WTC11 (cell line): ENCODE measurements at regions not wholly inside any gene's neighbourhood (a gene's known extent, or its start where the extent isn't known, plus 50 kb on each side); places are given as distances from the start of the nearest gene placed in this dataset.

Source experiments
- ATAC-seq: fragments of 200-7000 bp; cut with Tn5 transposase; 2 replicates; pipeline ENCODE4 v1.10.0; 2021; ENCODE audit warnings: mild to moderate bottlenecking, moderate library complexity
- CTCF ChIA-PET: fragments of 300-600 bp; sonication (Branson Sonifier 250); formaldehyde crosslinking; loops from one replicate; lab custom pipeline; 2021; ENCODE audit warnings: antibody characterized with exemption; lab: Charles Lee
- POLR2A ChIA-PET: fragments of 350-600 bp; sonication (Branson Sonifier 250); formaldehyde crosslinking; loops from one replicate; lab custom pipeline; 2021; ENCODE audit warnings: antibody characterized with exemption; lab: Charles Lee
- DNase-seq: peaks from one replicate; pipeline ENCODE4 v3.0.0; 2021; ENCODE audit warnings: low spot score
- H3K27ac Mint-ChIP-seq: 2 replicates; pipeline ENCODE4 v1.8.0; 2021; ENCODE audit warnings: mixed read lengths
- H3K27me3 Mint-ChIP-seq: 2 replicates; pipeline ENCODE4 v1.8.0; 2021; ENCODE audit warnings: low read depth, mild to moderate bottlenecking, moderate library complexity, mixed read lengths
- H3K36me3 Mint-ChIP-seq: 2 replicates; pipeline ENCODE4 v1.8.0; 2021; ENCODE audit warnings: mixed read lengths
- H3K4me1 Mint-ChIP-seq: 2 replicates; pipeline ENCODE4 v1.8.0; 2022; ENCODE audit warnings: mixed read lengths
- H3K4me3 Mint-ChIP-seq: 2 replicates; pipeline ENCODE4 v1.8.0; 2021; ENCODE audit warnings: mild to moderate bottlenecking, moderate library complexity, mixed read lengths
- H3K9me3 Mint-ChIP-seq: 2 replicates; pipeline ENCODE4 v1.8.0; 2021; ENCODE audit warnings: mixed read lengths
- ATF2 ChIP-seq: sonication (generic); formaldehyde crosslinking; IDR thresholded peaks from 2 replicates; pipeline ENCODE4 v1.8.1; 2022; ENCODE audit warnings: low read depth, missing genetic modification reagents, borderline replicate concordance
- CREM ChIP-seq: sonication (generic); formaldehyde crosslinking; IDR thresholded peaks from 2 replicates; pipeline ENCODE4 v1.8.1; 2022; ENCODE audit warnings: mild to moderate bottlenecking, missing genetic modification reagents, moderate library complexity
- EMX1 ChIP-seq: fragments of 250-450 bp; sonication (Bioruptor Pico); IDR thresholded peaks from 2 replicates; pipeline ENCODE4 v1.8.0; 2021; ENCODE audit warnings: mild to moderate bottlenecking
- ERG ChIP-seq: fragments of 250-450 bp; sonication (Bioruptor Pico); IDR thresholded peaks from 2 replicates; pipeline ENCODE4 v1.8.0; 2021; ENCODE audit warnings: mild to moderate bottlenecking
- ESRRA ChIP-seq: sonication (generic); formaldehyde crosslinking; IDR thresholded peaks from 2 replicates; pipeline ENCODE4 v1.8.1; 2022; ENCODE audit warnings: mild to moderate bottlenecking, missing genetic modification reagents, borderline replicate concordance
- ETV6 ChIP-seq: sonication (generic); formaldehyde crosslinking; IDR thresholded peaks from 2 replicates; pipeline ENCODE4 v1.8.1; 2022; ENCODE audit warnings: mild to moderate bottlenecking, missing genetic modification reagents
- FOXK1 ChIP-seq: sonication (generic); formaldehyde crosslinking; IDR thresholded peaks from 2 replicates; pipeline ENCODE4 v1.8.0; 2022; ENCODE audit warnings: mild to moderate bottlenecking, moderate library complexity, missing genetic modification reagents
- GRHL2 ChIP-seq: fragments of 250-450 bp; sonication (Bioruptor Pico); IDR thresholded peaks from 2 replicates; pipeline ENCODE4 v1.8.0; 2022; ENCODE audit warnings: mild to moderate bottlenecking, moderate library complexity; ENCODE audit not compliant: insufficient replicate concordance, severe bottlenecking
- GTF2I ChIP-seq: fragments of 250-450 bp; sonication (Bioruptor Pico); conservative IDR thresholded peaks from 2 replicates; pipeline ENCODE4 v1.4.0; 2021; ENCODE audit warnings: mild to moderate bottlenecking
- HMGA2 ChIP-seq: fragments of 250-450 bp; sonication (Bioruptor Pico); IDR thresholded peaks from 2 replicates; pipeline ENCODE4 v1.4.0; 2021; ENCODE audit warnings: mild to moderate bottlenecking, moderate library complexity
- MAX ChIP-seq: sonication (generic); formaldehyde crosslinking; IDR thresholded peaks from 2 replicates; pipeline ENCODE4 v1.8.0; 2022; ENCODE audit warnings: mild to moderate bottlenecking, missing genetic modification reagents
- MXD4 ChIP-seq: fragments of 250-450 bp; sonication (Bioruptor Pico); IDR thresholded peaks from 2 replicates; pipeline ENCODE4 v1.8.0; 2021; ENCODE audit warnings: mild to moderate bottlenecking, moderate library complexity, borderline replicate concordance
- NR2C2 ChIP-seq: sonication (generic); formaldehyde crosslinking; IDR thresholded peaks from 2 replicates; pipeline ENCODE4 v1.8.0; 2022; ENCODE audit warnings: mild to moderate bottlenecking, missing genetic modification reagents
- NR3C1 ChIP-seq: sonication (generic); formaldehyde crosslinking; conservative IDR thresholded peaks from 2 replicates; pipeline ENCODE4 v1.8.1; 2023; ENCODE audit warnings: low read depth, mild to moderate bottlenecking, missing genetic modification reagents
- PRRX2 ChIP-seq: fragments of 250-450 bp; sonication (Bioruptor Pico); IDR thresholded peaks from 2 replicates; pipeline ENCODE4 v1.8.0; 2021; ENCODE audit warnings: mild to moderate bottlenecking
- SOX15 ChIP-seq: fragments of 250-450 bp; sonication (Bioruptor Pico); IDR thresholded peaks from 2 replicates; pipeline ENCODE4 v1.9.0; 2021; ENCODE audit warnings: mild to moderate bottlenecking
- STAT6 ChIP-seq: sonication (generic); formaldehyde crosslinking; conservative IDR thresholded peaks from 2 replicates; pipeline ENCODE4 v1.8.1; 2023; ENCODE audit warnings: mild to moderate bottlenecking, low read depth, missing genetic modification reagents, moderate library complexity
- TEAD1 ChIP-seq: sonication (generic); formaldehyde crosslinking; IDR thresholded peaks from 2 replicates; pipeline ENCODE4 v1.8.0; 2022; ENCODE audit warnings: mild to moderate bottlenecking, missing genetic modification reagents
- TP53 ChIP-seq: sonication (generic); formaldehyde crosslinking; IDR thresholded peaks from 2 replicates; pipeline ENCODE4 v1.8.1; 2023; ENCODE audit warnings: mild to moderate bottlenecking, missing genetic modification reagents
- ZMAT4 ChIP-seq: fragments of 250-450 bp; sonication (Bioruptor Pico); IDR thresholded peaks from 2 replicates; pipeline ENCODE4 v1.9.0; 2021; ENCODE audit warnings: mild to moderate bottlenecking
- ZNF396 ChIP-seq: fragments of 250-450 bp; sonication (Bioruptor Pico); IDR thresholded peaks from 2 replicates; pipeline ENCODE4 v1.8.0; 2021; ENCODE audit warnings: mild to moderate bottlenecking, moderate library complexity, borderline replicate concordance
- ZNF416 ChIP-seq: fragments of 250-450 bp; sonication (Bioruptor Pico); IDR thresholded peaks from 2 replicates; pipeline ENCODE4 v1.9.0; 2021; ENCODE audit warnings: mild to moderate bottlenecking, inconsistent platforms
- ZNF423 ChIP-seq: fragments of 250-450 bp; sonication (Bioruptor Pico); IDR thresholded peaks from 2 replicates; pipeline ENCODE4 v2.1.2; 2022; ENCODE audit warnings: mild to moderate bottlenecking, moderate library complexity
- ZNF532 ChIP-seq: fragments of 250-450 bp; sonication (Bioruptor Pico); IDR thresholded peaks from 2 replicates; pipeline ENCODE4 v1.9.0; 2021; ENCODE audit warnings: mild to moderate bottlenecking, borderline replicate concordance
- ZSCAN18 ChIP-seq: fragments of 250-450 bp; sonication (Bioruptor Pico); IDR thresholded peaks from 2 replicates; pipeline ENCODE4 v2.1.2; 2022; ENCODE audit warnings: mild to moderate bottlenecking, moderate library complexity

GRCh38 chr2:12083081-12083581 is 336.7 kb downstream of the LPIN1 start (continued):
- TF ChIP-seq CREM (CRISPR knock-in tag), result no peak
- no peak for TF ChIP-seq PRRX2 (CRISPR knock-in tag)
- no peak for TF ChIP-seq NR2C2
- no peak for TF ChIP-seq STAT6 (CRISPR knock-in tag)
- TF ChIP-seq TP53, result no peak
- no peak for TF ChIP-seq TEAD1 (CRISPR knock-in tag)
- no peak for TF ChIP-seq GTF2I (CRISPR knock-in tag)
- 0 out of 2 replicates have a peak, but pooled peaks have one; percentile 28 for TF ChIP-seq FOXK1 (CRISPR knock-in tag)
- no peak for TF ChIP-seq SOX15 (CRISPR knock-in tag)
- no peak for TF ChIP-seq HMGA2 (CRISPR knock-in tag)
- TF ChIP-seq ESRRA (CRISPR knock-in tag), result no peak
- 0 out of 2 replicates have a peak, but pooled peaks have one; percentile 37 for TF ChIP-seq MAX (CRISPR knock-in tag)
- TF ChIP-seq ETV6, result peak; percentile 61; the same call in 1 of the 2 replicates
- TF ChIP-seq NR3C1, result no peak

- Mint-ChIP-seq H3K27ac (peak overlapping the region; percentile 90), H3K36me3 (0 out of 2 replicates have a peak, but pooled peaks cover 5% of the 10 kb centered on the region), H3K4me3 (0 out of 2 replicates have a peak overlapping the region, but pooled peaks have one; percentile 2), H3K4me1 (peaks cover 59% of the 10 kb centered on the region), H3K9me3 (peaks cover 10% of the 10 kb centered on the region; the same call in 1 of the 2 replicates), H3K27me3 (no peaks in the 10 kb centered on the region)
- POLR2A ChIA-PET, result interaction anchor here (1.1 kb wide), 1 partner anchor 12 kb away, joined by 4 read pairs; no protein-coding TSS in a partner anchor
- peak; percentile 37 for ATAC-seq
- CTCF ChIA-PET, result interaction anchor here (1.2 to 1.6 kb wide), 2 partner anchors 13 to 254 kb away, joined by 3 to 9 read pairs; no protein-coding TSS in a partner anchor
- no peak for DNase-seq
- peak; percentile 96 for TF ChIP-seq MXD4 (CRISPR knock-in tag)
- no peak for TF ChIP-seq ATF2 (CRISPR knock-in tag)
- 0 out of 2 replicates have a peak, but pooled peaks have one; percentile 28 for TF ChIP-seq ZNF416 (CRISPR knock-in tag)
- peak; percentile 48 for TF ChIP-seq GRHL2
- TF ChIP-seq ZMAT4, result no peak
- peak; percentile 95 for TF ChIP-seq ZNF532 (CRISPR knock-in tag)
- no peak for TF ChIP-seq GTF2I (CRISPR knock-in tag)
- peak; percentile 75 for TF ChIP-seq ZNF423 (CRISPR knock-in tag)
- peak; percentile 74; the same call in 1 of the 2 replicates for TF ChIP-seq ERG (CRISPR knock-in tag)
- TF ChIP-seq ZSCAN18 (CRISPR knock-in tag), result peak; percentile 96
- peak; percentile 85; the same call in 1 of the 2 replicates for TF ChIP-seq EMX1 (CRISPR knock-in tag)
- TF ChIP-seq ZNF396 (CRISPR knock-in tag), result peak; percentile 95
Observed at GRCh38 chr2:12083713-12084419, 337.4 kb downstream of the LPIN1 start.
